Spleen (tissue), 11 donors: ENCODE measurements at regions not wholly inside any gene's neighbourhood (a gene's known extent, or its start where the extent isn't known, plus 50 kb on each side); places are given as distances from the start of the nearest gene placed in this dataset.
A peak's percentile ranks its signal among the peaks of the same experiment; 100 is the strongest.

Experiments used
- DNase-seq: peaks from one replicate; pipeline ENCODE4 v3.0.0-alpha.2; 2020
- H3K27ac ChIP-seq, 8 donors: fragments of 200-600 bp; sonication (generic) in 7 of 8; 1 replicate in 4 of 8; 2 replicates in 4 of 8; pipeline versions ENCODE4 v1.5.0 to v1.8.0; 2016 to 2021; ENCODE audit warnings: inconsistent platforms in 4 of 8, mild to moderate bottlenecking in 4 of 8, moderate library complexity in 1 of 8
- H3K27me3 ChIP-seq, 7 donors: fragments of 200-600 bp; sonication (generic) in 6 of 7; replicated peaks in 1 of 7; 1 replicate in 4 of 7; 2 replicates in 3 of 7; pipeline versions ENCODE4 v1.5.0 to v1.8.0; 2016 to 2021; ENCODE audit warnings: inconsistent platforms in 3 of 7, mild to moderate bottlenecking in 1 of 7
- H3K36me3 ChIP-seq, 6 donors: fragments of 200-600 bp; sonication (generic) in 5 of 6; 1 replicate in 4 of 6; 2 replicates in 2 of 6; pipeline versions ENCODE4 v1.5.0 to v1.8.0; 2016 to 2021; ENCODE audit warnings: inconsistent platforms in 2 of 6
- H3K4me1 ChIP-seq, 6 donors: fragments of 200-600 bp; sonication (generic) in 5 of 6; 1 replicate in 3 of 6; 2 replicates in 3 of 6; pipeline versions ENCODE4 v1.5.0 to v1.8.0; 2016 to 2021; ENCODE audit warnings: inconsistent platforms in 3 of 6
- H3K4me3 ChIP-seq, 8 donors: fragments of 200-600 bp; sonication (generic) in 7 of 8; 1 replicate in 4 of 8; 2 replicates in 4 of 8; pipeline versions ENCODE4 v1.5.0 to v1.8.0; 2016 to 2021; ENCODE audit warnings: inconsistent platforms in 4 of 8, mild to moderate bottlenecking in 4 of 8, moderate library complexity in 2 of 8
- H3K9me3 ChIP-seq, 8 donors: fragments of 200-600 bp; sonication (generic) in 7 of 8; 1 replicate in 4 of 8; 2 replicates in 4 of 8; pipeline versions ENCODE4 v1.5.0 to v1.8.0; 2016 to 2021; ENCODE audit warnings: inconsistent platforms in 4 of 8
- CTCF ChIP-seq, 11 experiments: fragments of 200-600 bp in 7 of 11; fragments of 450-650 bp in 4 of 11; sonication (generic) in 4 of 11; IDR thresholded peaks in 8 of 11; conservative IDR thresholded peaks in 3 of 11; 1 replicate in 7 of 11; 2 replicates in 4 of 11; pipeline versions ENCODE4 v1.4.0 to v1.8.0; 2016 to 2021; ENCODE audit warnings: antibody characterized with exemption in 11 of 11, inconsistent platforms in 4 of 11, mild to moderate bottlenecking in 1 of 11
- POLR2A ChIP-seq, 3 donors: fragments of 450-650 bp; IDR thresholded peaks; one replicate each; pipeline ENCODE4 v1.5.1; 2017; ENCODE audit warnings: antibody characterized with exemption in 3 of 3, mild to moderate bottlenecking in 1 of 3
- POLR2AphosphoS5 ChIP-seq, 3 donors: sonication (generic); formaldehyde crosslinking; IDR thresholded peaks; one replicate each; pipeline ENCODE4 v1.5.1; 2017; ENCODE audit warnings: antibody characterized with exemption in 3 of 3
- WGBS, 5 donors: extraction: QIAGEN DNeasy Blood & Tissue Kit in 3 of 5; methylation state at CpG; one replicate each; pipeline versions ENCODE4 v1.1.5 to v1.1.7; 2013 to 2018; 5-methylcytosine and 5-hydroxymethylcytosine counted together
- intact Hi-C: fragments of 100-400 bp; cut with DNase I; formaldehyde crosslinking; loops from one replicate; pipeline ENCODE4 v1.15.0; 2023; ENCODE audit warnings: low total_unique reads
- donor health status: healthy with polysubstance abuse.
- donor health status: DM: no; HTN: no; CAD: no; lungs with moderate emphysema.
- donor health status: DM: no; HTN: no; CAD: no.
- donor health status: Bipolar disorder and iron deficiency.
- donor health status: healthy.
- donor health status: DM: no; HTN: no; CAD: no.
- donor health status: DM: yes; HTN: yes; CAD: no.

- DNase-seq: no peak
- Histone ChIP-seq H3K4me3 (no peak overlapping the region), H3K9me3 (no peaks in the 10 kb centered on the region), H3K27ac (no peak overlapping the region), H3K27me3 (no peaks in the 10 kb centered on the region), H3K36me3 (no peaks in the 10 kb centered on the region), H3K4me1 (peaks cover 0 to 28% (median 8%) of the 10 kb centered on the region in 6 donors)
- TF ChIP-seq POLR2AphosphoS5 (IDR thresholded peaks at IDR 0.05) (no peak), POLR2A (IDR thresholded peaks at IDR 0.05) (no peak), CTCF (IDR thresholded peaks at IDR 0.05 in 8 of 11, conservative IDR thresholded peaks at IDR 0.05 in 3 of 11) (no peak)
- WGBS, 5 donors: 83 to 97% (median 89%) methylated on average over 3 of the region's 3 CpGs
- intact Hi-C loops: no loop called here
These were observed 90.1 kb downstream of the LBH start for GRCh38 chr2:30321466-30321865.

DNA sequence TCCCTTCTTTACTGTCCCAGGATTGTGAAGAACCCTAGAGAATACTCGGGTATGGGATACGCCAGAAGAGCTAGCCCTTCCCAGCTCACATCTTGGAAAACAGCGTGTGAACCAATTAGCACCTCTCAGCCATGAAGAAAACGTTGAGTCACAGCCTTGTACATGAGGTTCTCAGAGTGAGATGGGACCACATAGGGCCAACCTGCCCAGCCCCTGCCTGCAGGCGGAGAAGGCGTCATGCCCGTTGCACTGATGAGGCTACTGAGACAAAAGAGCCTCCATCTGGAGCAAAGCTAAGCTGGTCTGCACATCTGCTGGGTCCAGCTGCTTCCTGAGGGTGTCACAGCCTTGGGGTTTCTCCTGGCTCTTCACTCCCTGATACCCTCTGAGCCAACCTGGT, 92.2 kb downstream of the LBH start:
- Histone ChIP-seq H3K4me3 (no peak overlapping the region), H3K4me1 (peaks cover 0 to 30% (median 8%) of the 10 kb centered on the region in 6 donors), H3K36me3 (no peaks in the 10 kb centered on the region), H3K27me3 (no peaks in the 10 kb centered on the region), H3K27ac (no peak overlapping the region), H3K9me3 (no peaks in the 10 kb centered on the region)
- no peak for DNase-seq
- intact Hi-C loops: no loop called here
- no peak for TF ChIP-seq POLR2A (IDR thresholded peaks at IDR 0.05)
- TF ChIP-seq CTCF (IDR thresholded peaks at IDR 0.05 in 8 of 11, conservative IDR thresholded peaks at IDR 0.05 in 3 of 11): no peak
- TF ChIP-seq POLR2AphosphoS5 (IDR thresholded peaks at IDR 0.05): no peak
- WGBS, 5 donors: 88 to 95% (median 90%) methylated on average over 7 of the region's 7 CpGs

- TF ChIP-seq CTCF (IDR thresholded peaks at IDR 0.05 in 8 of 11, conservative IDR thresholded peaks at IDR 0.05 in 3 of 11) (no peak), POLR2A (IDR thresholded peaks at IDR 0.05) (no peak), POLR2AphosphoS5 (IDR thresholded peaks at IDR 0.05) (no peak)
- H3K27me3 ChIP-seq: no peaks in the 10 kb centered on the region
- H3K9me3 ChIP-seq: no peaks in the 10 kb centered on the region
- DNase-seq: no peak
- no peak overlapping the region for H3K27ac ChIP-seq
- WGBS, 5 donors: 71 to 88% (median 83%) methylated on average over 4 of the region's 4 CpGs
- H3K4me3 ChIP-seq: no peak overlapping the region
- peaks cover 0 to 30% (median 8%) of the 10 kb centered on the region in 6 donors for H3K4me1 ChIP-seq
- intact Hi-C loops: no loop called here
- no peaks in the 10 kb centered on the region for H3K36me3 ChIP-seq
These were observed 93.0 kb downstream of the LBH start for GRCh38 chr2:30324245-30324908.

DNA sequence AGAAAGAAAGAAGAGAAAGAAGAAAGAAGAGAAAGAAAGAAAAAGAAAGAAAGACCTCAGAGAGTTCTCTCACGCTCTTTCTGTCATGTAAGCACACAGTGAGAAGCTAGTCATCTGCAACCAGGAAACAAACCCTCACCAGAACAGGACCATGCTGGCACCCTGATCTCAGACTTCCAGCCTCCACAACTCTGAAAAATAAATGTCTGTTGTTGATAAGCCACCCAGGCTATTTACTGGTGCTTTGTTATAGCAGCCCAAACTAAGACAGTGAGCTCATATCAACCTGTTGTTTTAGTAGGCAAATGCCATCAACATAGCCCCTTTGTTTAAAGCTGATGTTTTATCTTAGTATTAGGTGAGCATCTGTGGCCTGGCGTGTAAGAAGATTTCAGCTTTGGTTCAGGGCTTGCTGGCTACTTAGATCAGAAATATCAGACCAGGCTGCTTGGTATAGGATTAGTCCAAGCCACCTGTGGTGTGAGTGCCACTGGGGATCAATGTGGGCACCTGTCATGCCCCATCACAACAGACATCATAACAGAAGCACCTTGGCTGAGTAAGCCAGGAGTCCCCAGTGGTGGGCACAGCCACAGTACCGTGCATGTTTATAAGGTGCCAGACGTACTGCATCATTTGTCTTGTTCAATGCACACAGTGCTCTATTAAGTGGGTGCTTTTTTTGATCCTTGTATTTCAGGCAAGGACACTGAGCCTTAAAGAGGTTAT, 94.4 kb downstream of the LBH start:
- Histone ChIP-seq H3K9me3 (no peaks in the 10 kb centered on the region), H3K4me1 (peaks cover 0 to 30% (median 8%) of the 10 kb centered on the region in 6 donors), H3K27me3 (no peaks in the 10 kb centered on the region), H3K36me3 (no peaks in the 10 kb centered on the region), H3K27ac (peak overlapping the region in 7 of 8 donors; percentile 9 to 74 (median 65)), H3K4me3 (no peak overlapping the region)
- intact Hi-C loops: no loop called here
- no peak for DNase-seq
- TF ChIP-seq POLR2A (IDR thresholded peaks at IDR 0.05): no peak
- TF ChIP-seq POLR2AphosphoS5 (IDR thresholded peaks at IDR 0.05): no peak
- TF ChIP-seq CTCF (IDR thresholded peaks at IDR 0.05 in 8 of 11, conservative IDR thresholded peaks at IDR 0.05 in 3 of 11): no peak
- WGBS, 5 donors: 58 to 82% (median 78%) methylated on average over 4 of the region's 4 CpGs
